ENCODE measurements at regions not wholly inside any gene's neighbourhood (a gene's known extent, or its start where the extent isn't known, plus 50 kb on each side); places are given as distances from the start of the nearest gene placed in this dataset.

DNA sequence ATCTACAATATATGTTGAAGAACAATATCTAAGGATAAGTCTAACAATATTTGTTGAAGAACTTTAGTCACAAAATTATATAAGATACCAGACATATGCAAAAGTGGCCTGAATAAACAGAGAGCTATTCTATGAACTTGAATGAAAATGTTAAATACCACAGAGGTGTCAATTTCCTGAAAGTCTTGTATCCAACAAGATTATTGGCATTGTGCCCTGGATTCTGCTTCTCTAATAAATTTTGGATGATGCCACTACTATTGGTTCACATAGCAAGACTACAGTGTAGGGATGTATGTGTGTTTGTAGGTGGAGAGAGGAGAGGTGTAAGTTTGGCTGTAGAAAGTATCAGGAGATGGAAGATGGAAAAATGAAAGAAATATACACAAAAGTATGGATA, 731.8 kb upstream of the RGMB start:
- Mint-ChIP-seq H3K36me3 (no peaks in the 10 kb centered on the region), H3K9me3 (peaks cover 0 to 3% (median 0%) of the 10 kb centered on the region in 7 donors)

DNA sequence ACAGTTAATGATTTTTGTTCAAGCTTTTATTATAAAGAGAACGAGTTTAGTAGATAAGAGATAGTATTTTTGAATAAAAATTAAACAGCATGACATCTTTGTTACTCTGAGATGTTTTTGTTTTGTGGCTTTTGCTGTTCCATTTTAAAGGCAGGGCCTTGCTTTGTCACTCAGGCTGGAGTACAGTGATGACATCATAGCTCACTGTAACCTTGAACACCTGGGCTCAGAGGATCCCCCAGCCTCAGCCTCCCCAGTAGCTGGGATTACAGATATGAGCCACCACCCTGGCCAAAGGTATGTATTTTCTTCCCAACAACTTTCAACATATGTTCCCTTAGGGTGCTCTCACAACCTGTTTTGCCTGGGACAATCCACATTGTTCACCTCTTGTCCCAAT, 730.9 kb upstream of the RGMB start:
- Histone ChIP-seq H3K79me2 (ENCODE audit: insufficient read depth, low read length) (no peaks in the 10 kb centered on the region), H3K4me2 (replicated peaks; ENCODE audit: extremely low read depth, low read length, poor library complexity, severe bottlenecking) (no peak overlapping the region), H3K9ac (ENCODE audit: insufficient read depth, low read length, poor library complexity, severe bottlenecking) (no peak overlapping the region), H3K27ac (ENCODE audit: low read depth in 1 of 2, low read length in 2 of 2) (no peak overlapping the region), H3K36me3 (replicated peaks in 1 of 2; ENCODE audit: control insufficient read depth in 1 of 2, insufficient read depth in 2 of 2, low read length in 2 of 2) (no peaks in the 10 kb centered on the region), H3K4me1 (ENCODE audit: control insufficient read depth in 1 of 2, insufficient read depth in 2 of 2, low read length in 2 of 2) (no peaks in the 10 kb centered on the region), H3K9me3 (replicated peaks in 1 of 2; ENCODE audit: control insufficient read depth in 1 of 2, insufficient read depth in 1 of 2, low read length in 2 of 2) (no peaks in the 10 kb centered on the region), H3K4me3 (replicated peaks in 1 of 3; ENCODE audit: low read depth in 2 of 3, low read length in 3 of 3) (no peak overlapping the region), H4K20me1 (ENCODE audit: insufficient read depth, low read length) (no peaks in the 10 kb centered on the region), H2AFZ (ENCODE audit: insufficient read depth, low read depth, low read length, poor library complexity, severe bottlenecking) (no peak overlapping the region), H3K27me3 (ENCODE audit: control insufficient read depth in 2 of 2, insufficient read depth in 2 of 2, low read length in 2 of 2) (no peaks in the 10 kb centered on the region)
- Mint-ChIP-seq H3K4me3 (no peak overlapping the region), H3K9me3 (peaks cover 0 to 3% (median 1%) of the 10 kb centered on the region in 7 donors), H3K4me1 (no peaks in the 10 kb centered on the region), H3K27me3 (ENCODE audit: low read depth in 3 of 3) (no peaks in the 10 kb centered on the region), H3K27ac (no peak overlapping the region), H3K36me3 (no peaks in the 10 kb centered on the region)
- no peak for TF ChIP-seq CTCF (IDR thresholded peaks at IDR 0.05)
- intact Hi-C loops (cut with micrococcal nuclease), result no loop called here
- WGBS (ENCODE audit: insufficient coverage), result no CpG with 5 or more reads among the region's 1 CpG
- DNase-seq, result no peak

More for the DNA sequence above, 731.8 kb upstream of the RGMB start:
- Histone ChIP-seq H3K9me3 (replicated peaks in 1 of 2; ENCODE audit: control insufficient read depth in 1 of 2, insufficient read depth in 1 of 2, low read length in 2 of 2) (no peaks in the 10 kb centered on the region), H3K9ac (ENCODE audit: insufficient read depth, low read length, poor library complexity, severe bottlenecking) (no peak overlapping the region), H3K4me3 (replicated peaks in 1 of 3; ENCODE audit: low read depth in 2 of 3, low read length in 3 of 3) (no peak overlapping the region), H3K79me2 (ENCODE audit: insufficient read depth, low read length) (no peaks in the 10 kb centered on the region), H3K36me3 (replicated peaks in 1 of 2; ENCODE audit: control insufficient read depth in 1 of 2, insufficient read depth in 2 of 2, low read length in 2 of 2) (no peaks in the 10 kb centered on the region), H2AFZ (ENCODE audit: insufficient read depth, low read depth, low read length, poor library complexity, severe bottlenecking) (no peak overlapping the region), H4K20me1 (ENCODE audit: insufficient read depth, low read length) (no peaks in the 10 kb centered on the region), H3K4me2 (replicated peaks; ENCODE audit: extremely low read depth, low read length, poor library complexity, severe bottlenecking) (no peak overlapping the region), H3K27ac (ENCODE audit: low read depth in 1 of 2, low read length in 2 of 2) (no peak overlapping the region), H3K27me3 (ENCODE audit: control insufficient read depth in 2 of 2, insufficient read depth in 2 of 2, low read length in 2 of 2) (no peaks in the 10 kb centered on the region), H3K4me1 (ENCODE audit: control insufficient read depth in 1 of 2, insufficient read depth in 2 of 2, low read length in 2 of 2) (no peaks in the 10 kb centered on the region)
- intact Hi-C loops (cut with micrococcal nuclease), result no loop called here
- H3K27ac Mint-ChIP-seq, result no peak overlapping the region
- no peak overlapping the region for H3K4me3 Mint-ChIP-seq
- no peak for DNase-seq
- no peaks in the 10 kb centered on the region for H3K27me3 Mint-ChIP-seq (ENCODE audit: low read depth in 3 of 3)
- H3K4me1 Mint-ChIP-seq, result no peaks in the 10 kb centered on the region
- TF ChIP-seq CTCF (IDR thresholded peaks at IDR 0.05), result no peak
